Activated CD4-positive, alpha-beta T cell treated with anti-CD3 and anti-CD28 coated beads, Interleukin-2, Interleukin-6, amounts not matched to agents 100 ng/mL and 50 ng/mL, durations not matched to agents 16 hours and 8 hours (primary cell): ENCODE measurements at regions not wholly inside any gene's neighbourhood (a gene's known extent, or its start where the extent isn't known, plus 50 kb on each side); places are given as distances from the start of the nearest gene placed in this dataset.
"Not testable (repeated sequence)": the region's sequence is repeated elsewhere in the genome, so short reads cannot be mapped to it uniquely, and the experiment has no call there.

Source experiments
- DNase-seq: peaks from one replicate; pipeline ENCODE4 v3.0.0-alpha.2; 2020

DNA sequence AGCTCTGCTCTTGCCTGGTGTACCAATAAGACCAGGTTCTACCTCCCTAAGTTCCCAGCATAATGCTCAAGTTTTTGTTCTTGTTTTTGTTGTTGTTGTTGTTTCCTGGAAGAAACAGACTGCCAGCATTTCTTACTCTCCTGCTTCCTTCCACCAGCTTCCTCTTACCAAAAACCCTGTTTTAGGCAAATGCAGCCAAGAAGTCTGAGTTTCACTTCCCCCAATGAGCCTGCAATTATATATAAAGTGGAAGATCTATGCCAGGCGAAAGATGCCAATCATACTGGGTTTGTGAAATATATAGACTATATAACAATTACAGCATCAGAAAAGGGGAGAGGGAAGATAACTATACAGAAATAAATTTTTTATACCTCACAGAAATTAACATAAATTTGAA, 931.5 kb upstream of the FAT3 start:
- no peak for DNase-seq

GRCh38 chr11:91272089-91272488, 952.5 kb upstream of the FAT3 start:
- DNase-seq = no peak

DNA sequence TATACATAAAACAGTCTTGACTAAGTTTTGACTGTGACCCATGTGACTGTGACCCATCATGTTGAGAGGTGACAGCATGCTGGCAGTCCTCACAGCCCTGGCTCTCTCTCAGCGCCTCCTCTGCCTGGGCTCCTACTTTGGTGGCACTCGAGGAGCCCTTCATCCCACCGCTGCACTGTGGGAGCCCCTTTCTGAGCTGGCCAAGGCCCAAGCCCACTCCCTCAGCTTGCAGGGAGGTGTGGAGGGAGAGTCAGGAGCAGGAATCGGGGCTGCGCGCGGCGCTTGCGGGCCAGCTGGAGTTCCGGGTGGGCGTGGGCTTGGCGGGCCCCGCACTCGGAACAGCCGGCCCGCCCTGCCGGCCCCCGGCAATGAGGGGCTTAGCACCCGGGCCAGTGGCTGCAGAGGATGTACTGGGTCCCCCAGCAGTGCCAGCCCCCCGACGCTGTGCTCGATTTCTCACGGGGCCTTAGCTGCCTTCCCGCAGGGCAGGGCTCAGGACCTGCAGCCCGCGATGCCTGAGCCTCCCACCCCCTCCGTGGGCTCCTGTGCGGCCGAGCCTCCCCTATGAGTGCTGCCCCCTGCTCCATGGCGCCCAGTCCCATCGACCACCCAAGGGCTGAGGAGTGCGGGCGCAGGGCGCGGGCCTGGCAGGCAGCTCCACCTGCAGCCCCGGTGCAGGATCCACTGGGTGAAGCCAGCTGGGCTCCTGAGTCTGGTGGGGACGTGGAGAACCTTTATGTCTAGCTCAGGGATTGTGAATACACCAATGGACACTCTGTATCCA, 955.9 kb upstream of the FAT3 start:
- not testable (repeated sequence) for DNase-seq

DNA sequence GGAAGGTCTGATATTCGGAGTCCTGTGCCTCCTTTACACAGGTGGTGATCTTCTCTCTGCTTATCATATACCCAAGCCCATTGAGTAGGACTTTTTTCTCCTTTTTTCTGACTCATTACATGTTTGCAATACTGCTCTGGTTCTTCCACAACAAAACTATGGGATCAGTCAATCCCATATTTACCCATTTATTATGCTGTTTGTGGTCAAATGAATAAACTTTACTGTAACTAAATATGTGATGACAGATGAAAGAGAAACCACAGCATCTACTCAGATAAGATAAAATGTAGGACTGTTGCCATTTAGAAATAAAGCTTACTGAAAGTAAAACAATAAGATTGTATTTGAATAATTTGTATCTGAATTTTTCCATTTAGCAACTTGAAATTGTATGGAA, 958.7 kb upstream of the FAT3 start:
- no peak for DNase-seq

DNA sequence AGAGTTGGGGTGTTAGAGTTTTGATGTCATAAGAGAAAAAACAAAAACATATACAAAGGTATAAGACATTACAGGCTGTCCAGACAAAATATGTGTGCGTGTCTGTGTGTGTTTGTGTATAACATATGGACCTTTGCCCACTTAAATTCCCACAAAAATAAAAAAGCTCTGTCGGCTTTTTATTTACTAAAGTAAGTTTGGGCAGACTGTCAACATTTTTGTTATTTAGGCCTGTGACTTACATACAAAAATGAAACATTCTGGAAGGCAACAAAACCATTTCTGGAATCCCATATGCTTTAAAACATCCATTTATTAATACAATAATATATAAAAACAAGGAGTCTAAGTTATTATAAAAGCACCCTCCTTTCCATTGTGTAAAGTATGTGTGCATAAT, 960.1 kb upstream of the FAT3 start:
- DNase-seq = no peak

GRCh38 chr11:91263496-91264365, 960.9 kb upstream of the FAT3 start:
- DNase-seq = no peak

DNA sequence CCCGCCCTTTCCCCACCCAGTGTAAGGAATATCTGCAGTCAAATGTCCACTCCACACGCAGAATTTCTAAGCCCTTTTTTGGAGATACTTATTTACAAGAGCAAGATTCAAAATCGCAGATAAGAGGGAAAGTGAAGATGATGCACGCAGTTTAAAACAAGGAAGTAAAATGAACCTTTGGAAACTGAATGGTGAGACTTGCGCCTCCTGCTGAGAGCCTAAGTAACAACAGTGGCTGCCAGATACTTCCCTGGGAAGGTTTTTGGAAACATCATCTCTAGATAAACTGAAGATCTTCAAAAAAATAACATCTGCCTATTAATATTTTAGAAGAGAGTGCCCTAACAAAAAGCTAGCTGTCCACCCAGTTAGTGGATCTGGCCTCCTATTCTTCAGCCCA, 963.1 kb upstream of the FAT3 start:
- no peak for DNase-seq

DNA sequence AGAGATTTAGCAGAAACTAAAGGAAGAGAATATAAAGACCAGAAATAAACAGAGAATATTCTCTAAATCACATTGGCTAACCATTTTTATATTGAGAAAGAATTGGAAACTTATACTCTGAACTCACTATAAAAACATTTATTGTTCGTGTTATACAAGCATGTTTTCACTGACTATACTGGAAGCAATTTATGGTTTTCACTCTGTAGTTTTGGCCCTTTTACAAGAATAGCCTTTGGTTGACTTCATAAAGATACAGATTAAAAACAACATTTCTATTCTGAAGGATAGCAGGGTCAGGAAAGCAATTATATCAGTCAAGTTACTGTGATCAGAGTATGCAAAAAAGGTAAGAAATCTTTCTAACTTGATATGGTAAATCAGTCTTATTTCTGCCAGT, 965.7 kb upstream of the FAT3 start:
- no peak for DNase-seq

- DNase-seq = no peak
Observed at GRCh38 chr11:91257667-91258066, 967.0 kb upstream of the FAT3 start.

DNA sequence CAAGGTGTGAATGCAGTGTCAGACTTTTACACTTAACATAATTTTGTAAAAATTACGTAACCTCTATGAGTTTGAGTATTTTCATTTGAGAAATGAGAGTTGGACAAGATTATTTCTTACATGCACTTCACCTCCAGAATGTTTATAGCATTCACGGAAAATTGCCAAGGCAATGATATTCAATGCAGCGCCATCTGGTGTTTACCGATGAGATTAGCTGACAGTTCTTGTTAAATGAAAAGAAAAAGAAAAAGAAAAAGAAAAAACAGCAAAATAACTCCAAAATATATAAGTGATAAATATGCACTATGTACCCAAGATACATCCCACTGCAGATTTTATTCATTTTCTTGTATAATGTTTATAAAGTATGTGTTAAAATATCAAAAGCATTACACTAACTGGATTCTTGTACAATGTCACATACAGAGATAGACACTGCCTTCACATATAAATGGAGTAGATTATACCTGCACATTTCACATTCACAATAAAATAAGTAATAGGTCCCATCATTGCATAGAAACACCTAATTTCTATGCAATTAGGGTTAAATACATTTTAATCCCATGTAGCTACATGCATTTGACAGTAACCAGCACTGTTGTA, 976.3 kb upstream of the FAT3 start:
- peak; percentile 17 for DNase-seq

DNA sequence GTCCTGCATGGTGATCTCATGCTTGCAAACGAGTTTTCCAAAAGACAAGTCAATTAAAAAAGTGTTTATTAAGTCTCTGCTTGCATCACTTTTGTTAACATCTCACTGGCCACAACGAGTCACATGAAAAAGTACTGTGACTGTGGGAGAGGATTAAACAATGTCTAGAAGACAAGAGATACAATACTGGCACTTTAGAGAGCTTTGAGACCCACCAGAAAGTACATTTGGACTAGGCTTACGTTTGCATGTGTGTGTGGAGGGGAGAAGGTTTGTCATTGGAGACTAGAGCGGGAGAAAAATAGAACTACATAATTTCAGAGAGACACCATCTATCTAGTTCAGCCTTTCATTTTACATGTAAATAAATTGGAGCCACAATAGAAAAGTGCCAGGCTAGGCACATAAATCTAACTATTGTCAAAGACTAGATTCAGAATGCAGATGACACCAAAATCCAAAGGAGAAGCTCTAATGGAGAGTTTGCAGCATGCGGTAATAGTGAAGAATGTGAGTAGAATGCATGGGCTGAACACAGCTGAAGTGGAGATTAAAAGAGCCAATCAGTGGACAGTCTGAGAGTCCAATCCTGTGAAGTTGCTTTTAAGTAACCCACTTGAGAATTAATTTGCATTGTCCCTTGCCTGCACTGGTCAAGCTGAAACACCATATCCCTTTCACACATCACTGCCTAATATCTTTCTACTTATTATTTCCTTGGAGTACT, 977.4 kb upstream of the FAT3 start:
- DNase-seq = no peak

- DNase-seq = no peak
Observed at GRCh38 chr11:91244912-91245311, 979.7 kb upstream of the FAT3 start.

GRCh38 chr11:91243630-91244029, 981.0 kb upstream of the FAT3 start:
- no peak for DNase-seq

DNA sequence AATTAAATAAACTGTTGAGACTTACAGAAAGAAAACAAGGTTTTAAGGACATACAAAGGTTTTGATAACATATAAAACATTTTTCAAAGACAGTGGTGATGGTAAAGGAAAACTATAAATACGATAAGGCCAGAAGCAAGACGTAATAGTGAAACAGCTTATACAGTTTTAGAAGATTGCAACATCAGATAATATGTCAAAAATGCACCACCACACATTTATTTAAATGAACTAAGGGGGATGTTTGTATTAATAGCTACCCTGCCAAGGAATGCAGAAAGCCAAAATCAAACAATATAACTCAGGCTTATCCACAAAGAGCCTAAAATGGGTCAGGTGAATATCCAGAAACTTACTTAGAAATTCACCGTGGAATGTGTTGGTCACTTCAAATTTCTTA, 981.6 kb upstream of the FAT3 start:
- DNase-seq = no peak

DNA sequence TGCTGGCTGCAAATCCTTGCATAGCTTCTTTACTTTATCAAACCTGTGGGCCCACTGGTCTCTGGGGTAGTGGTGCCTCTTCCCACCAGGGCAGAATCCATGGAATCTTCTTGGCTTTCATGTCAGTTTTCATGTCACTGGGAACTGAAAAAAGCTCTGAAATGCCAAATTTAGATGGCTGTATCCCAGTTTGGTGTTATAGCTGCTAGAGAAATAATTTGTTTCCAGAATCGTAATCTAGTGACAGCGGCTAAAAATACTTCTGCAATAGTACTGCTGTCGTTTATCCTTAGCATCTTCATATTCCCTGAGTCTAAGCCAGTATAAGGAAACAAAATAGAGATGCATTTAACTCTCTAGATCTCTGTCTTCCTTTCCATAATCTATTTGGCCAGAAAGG, 983.4 kb upstream of the FAT3 start:
- no peak for DNase-seq

GRCh38 chr11:91239359-91239758, 985.3 kb upstream of the FAT3 start:
- no peak for DNase-seq

DNA sequence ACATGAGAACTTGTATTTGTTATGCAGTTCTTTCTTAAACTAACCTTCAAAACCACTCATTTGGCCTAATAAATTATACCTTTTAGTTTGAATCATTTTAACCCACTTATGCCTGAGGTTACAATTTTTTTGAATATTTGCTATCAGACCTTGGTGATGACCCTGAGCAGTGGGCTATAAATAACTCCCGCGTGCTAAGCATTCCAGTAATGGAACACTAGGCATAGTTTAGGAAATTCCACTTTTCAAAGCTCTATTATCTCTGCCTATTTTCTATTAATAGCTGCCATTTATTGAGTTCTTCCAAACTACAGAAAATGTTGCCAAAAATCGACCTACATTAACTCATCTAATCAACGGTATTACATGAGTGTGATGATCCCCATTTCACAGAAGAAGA, 993.4 kb upstream of the FAT3 start:
- DNase-seq = no peak

GRCh38 chr11:91230647-91231046, 994.0 kb upstream of the FAT3 start:
- DNase-seq = no peak

GRCh38 chr11:91222830-91223229, 1000.0 kb upstream of the CHORDC1 start:
- no peak for DNase-seq

GRCh38 chr11:91220476-91221202, 997.8 kb upstream of the CHORDC1 start:
- DNase-seq = no peak

DNA sequence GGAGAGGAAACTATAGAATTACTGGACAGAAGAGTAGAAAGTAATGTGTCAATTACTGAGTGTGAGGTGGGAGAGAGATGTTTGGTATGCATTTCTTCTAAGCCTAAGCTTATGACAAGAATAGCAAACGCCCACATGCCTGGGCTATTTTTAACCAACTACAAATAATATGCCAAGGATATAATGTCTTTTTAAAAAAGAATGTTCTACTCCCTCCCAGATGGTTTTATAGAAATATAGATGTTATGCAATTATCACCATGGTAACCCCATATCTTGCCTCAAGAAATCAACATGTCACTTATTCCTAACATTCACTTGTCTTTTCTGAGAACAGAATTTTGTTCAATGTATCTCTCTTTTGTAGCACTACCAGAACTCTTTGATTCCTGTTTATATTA, 996.7 kb upstream of the CHORDC1 start:
- DNase-seq = no peak

GRCh38 chr11:91209751-91210150, 986.9 kb upstream of the CHORDC1 start:
- no peak for DNase-seq

DNA sequence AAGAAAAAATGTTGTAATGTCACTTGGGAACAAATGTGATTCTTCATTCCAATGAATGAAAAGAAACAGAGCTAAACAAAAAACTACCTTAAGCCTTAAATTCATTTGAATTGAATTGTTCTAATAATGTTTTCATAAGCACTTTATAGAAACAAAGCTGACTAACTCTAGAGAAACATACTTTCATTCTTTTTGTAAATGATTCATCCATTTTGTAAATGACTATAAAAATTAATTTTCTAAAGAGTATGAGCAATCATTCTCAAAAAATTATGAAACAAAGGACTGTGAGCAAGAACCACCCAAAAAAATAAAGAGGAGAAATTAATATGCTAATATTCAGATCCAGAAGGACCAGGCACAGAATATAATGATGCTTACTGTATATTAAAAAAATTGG, 986.5 kb upstream of the CHORDC1 start:
- no peak for DNase-seq
